Endothelial cell of umbilical vein (primary cell): ENCODE measurements at regions not wholly inside any gene's neighbourhood (a gene's known extent, or its start where the extent isn't known, plus 50 kb on each side); places are given as distances from the start of the nearest gene placed in this dataset.

Source experiments
- BruUV-seq: library from RNA; stranded (reverse); fragments of 400-500 nt; replicated peaks from 2 replicates; lab custom pipeline; 2021; lab: Mats Ljungman, UMichigan
- CTCF ChIA-PET: fragments of 300-600, 350-600 bp; sonication (Branson Sonifier 250); formaldehyde crosslinking; loops from one replicate; lab custom pipeline; 2021; ENCODE audit warnings: antibody characterized with exemption, inconsistent platforms; lab: Charles Lee
- POLR2A ChIA-PET: fragments of 300-600, 350-600 bp; sonication (Branson Sonifier 250); formaldehyde crosslinking; loops from one replicate; lab custom pipeline; 2021; ENCODE audit warnings: antibody characterized with exemption, inconsistent platforms; lab: Charles Lee
- DNase-seq: peaks from one replicate; pipeline ENCODE4 v3.0.0-alpha.2; 2011; ENCODE audit warnings: low read depth, low spot score
- FAIRE-seq: peaks from 2 replicates; lab custom pipeline; 2011; peaks lifted over from hg19 to GRCh38; lab: Jason Lieb, UNC
- H2AFZ ChIP-seq: 2 replicates; pipeline ENCODE4 v1.6.0; 2012; ENCODE audit warnings: low read depth, low read length, control low read depth, inconsistent platforms
- H3K27ac ChIP-seq: 2 replicates; pipeline ENCODE4 v1.5.1; 2011; ENCODE audit warnings: low read depth, mild to moderate bottlenecking, control low read depth, low read length, moderate library complexity; ENCODE audit not compliant: insufficient read depth
- H3K27me3 ChIP-seq, 2 experiments: 2 replicates each; pipeline versions ENCODE4 v1.6.0 to v1.6.1; 2011; ENCODE audit warnings: low read length in 2 of 2, mixed read lengths in 1 of 2; ENCODE audit not compliant: control insufficient read depth in 2 of 2, insufficient read depth in 2 of 2
- H3K36me3 ChIP-seq, 2 experiments: 2 replicates in 1 of 2; 3 replicates in 1 of 2; pipeline ENCODE4 v1.5.1; 2011; ENCODE audit warnings: low read length in 2 of 2, mild to moderate bottlenecking in 1 of 2, moderate library complexity in 1 of 2; ENCODE audit not compliant: control insufficient read depth in 2 of 2, insufficient read depth in 2 of 2; ENCODE audit errors: extremely low read depth in 1 of 2
- H3K4me1 ChIP-seq: 3 replicates; pipeline ENCODE4 v1.5.1; 2011; ENCODE audit warnings: mild to moderate bottlenecking, low read length; ENCODE audit not compliant: control insufficient read depth, insufficient read depth; ENCODE audit errors: extremely low read depth
- H3K4me2 ChIP-seq: 2 replicates; pipeline ENCODE4 v1.6.1; 2011; ENCODE audit warnings: low read length, control low read depth, mixed read lengths; ENCODE audit not compliant: insufficient read depth
- H3K4me3 ChIP-seq, 3 experiments: fragments of 200-600 bp in 1 of 3; sonication (generic), shearing (Covaris generic) in 1 of 3; replicated peaks in 1 of 3; 2 replicates each; pipeline ENCODE4 v1.5.1; 2011 to 2016; ENCODE audit warnings: control low read depth in 3 of 3, low read length in 3 of 3, mild to moderate bottlenecking in 2 of 3, inconsistent platforms in 1 of 3, low read depth in 1 of 3, moderate library complexity in 1 of 3; ENCODE audit not compliant: insufficient read depth in 1 of 3
- H3K79me2 ChIP-seq: 2 replicates; pipeline ENCODE4 v1.6.0; 2012; ENCODE audit warnings: low read length, inconsistent platforms; ENCODE audit not compliant: control insufficient read depth, insufficient read depth
- H3K9ac ChIP-seq: replicated peaks from 2 replicates; pipeline ENCODE3; 2011; ENCODE audit warnings: low read length, control low read depth; ENCODE audit not compliant: insufficient read depth; ENCODE audit errors: extremely low read depth
- H3K9me1 ChIP-seq: replicated peaks from 3 replicates; pipeline ENCODE4 v1.6.0; 2011; ENCODE audit warnings: mild to moderate bottlenecking, low read length; ENCODE audit not compliant: control insufficient read depth, insufficient read depth; ENCODE audit errors: extremely low read depth
- H3K9me3 ChIP-seq: replicated peaks from 2 replicates; pipeline ENCODE4 v1.5.1; 2012; ENCODE audit warnings: low read length, inconsistent platforms; ENCODE audit not compliant: control insufficient read depth, insufficient read depth
- H4K20me1 ChIP-seq: replicated peaks from 2 replicates; pipeline ENCODE3; 2011; ENCODE audit warnings: mild to moderate bottlenecking, low read length; ENCODE audit not compliant: control insufficient read depth, insufficient read depth; ENCODE audit errors: extremely low read depth
- CTCF ChIP-seq, 2 donors: IDR thresholded peaks; 1 replicate in 1 of 2; 2 replicates in 1 of 2; pipeline ENCODE4 v1.5.1; 2011; ENCODE audit warnings: low read length in 2 of 2, mild to moderate bottlenecking in 2 of 2, moderate library complexity in 2 of 2, control low read depth in 1 of 2, inconsistent platforms in 1 of 2, low read depth in 1 of 2; ENCODE audit not compliant: insufficient read depth in 1 of 2; ENCODE audit errors: extremely low read depth in 1 of 2
- FOS ChIP-seq: IDR thresholded peaks from 2 replicates; pipeline ENCODE4 v1.6.1; 2011; ENCODE audit warnings: mild to moderate bottlenecking, low read length, moderate library complexity, borderline replicate concordance; ENCODE audit not compliant: insufficient read depth
- MAX ChIP-seq: IDR thresholded peaks from 2 replicates; pipeline ENCODE4 v1.6.1; 2011; ENCODE audit not compliant: insufficient read depth, insufficient read length
- MYC ChIP-seq: IDR thresholded peaks from one replicate; pipeline ENCODE4 v1.6.1; 2011; ENCODE audit warnings: mild to moderate bottlenecking, low read depth, low read length
- POLR2AphosphoS5 ChIP-seq: IDR thresholded peaks from 2 replicates; pipeline ENCODE4 v1.6.1; 2012; ENCODE audit warnings: low read depth, mild to moderate bottlenecking, control low read depth, low read length, moderate library complexity; ENCODE audit not compliant: insufficient read depth
- dilution Hi-C: fragments of 300-500 bp; cut with MboI; formaldehyde crosslinking; loops from one replicate; pipeline ENCODE4 v1.15.0; 2019; ENCODE audit warnings: low sequenced_read_pairs; ENCODE audit not compliant: extremely low pct_ligation_motif_present
- intact Hi-C: fragments of 100-400 bp; cut with micrococcal nuclease; formaldehyde crosslinking; loops from one replicate; pipeline ENCODE4 v1.10.0; 2022

GRCh38 chr5:56310711-56311204 lies 77.6 kb upstream of the ANKRD55 start:
- Histone ChIP-seq H3K27me3 (no peaks in the 10 kb centered on the region), H3K4me1 (no peaks in the 10 kb centered on the region), H3K9ac (no peak overlapping the region), H3K9me1 (no peaks in the 10 kb centered on the region), H4K20me1 (no peaks in the 10 kb centered on the region), H3K36me3 (no peaks in the 10 kb centered on the region), H2AFZ (no peak overlapping the region), H3K27ac (no peak overlapping the region), H3K9me3 (no peaks in the 10 kb centered on the region), H3K4me2 (no peak overlapping the region), H3K4me3 (no peak overlapping the region), H3K79me2 (no peaks in the 10 kb centered on the region)
- ChIA-PET CTCF (interaction anchor here (1.0 to 1.6 kb wide), 2 partner anchors 40 kb away, joined by 6 to 7 read pairs; no protein-coding TSS in a partner anchor), POLR2A (no interaction called here)
- peak; percentile 42 for FAIRE-seq
- TF ChIP-seq POLR2AphosphoS5 (no peak), CTCF (IDR thresholded peaks at IDR 0.05; ENCODE audit: extremely low read depth in 1 of 2, insufficient read depth in 1 of 2, low read depth in 1 of 2, low read length in 2 of 2) (no peak), FOS (no peak), MYC (no peak), MAX (no peak)
- intact Hi-C loops (no loop called here), dilution Hi-C loops (no loop called here)
- DNase-seq: no peak
- BruUV-seq: no TSS peak
